ENCODE measurements at regions not wholly inside any gene's neighbourhood (a gene's known extent, or its start where the extent isn't known, plus 50 kb on each side); places are given as distances from the start of the nearest gene placed in this dataset.

DNA sequence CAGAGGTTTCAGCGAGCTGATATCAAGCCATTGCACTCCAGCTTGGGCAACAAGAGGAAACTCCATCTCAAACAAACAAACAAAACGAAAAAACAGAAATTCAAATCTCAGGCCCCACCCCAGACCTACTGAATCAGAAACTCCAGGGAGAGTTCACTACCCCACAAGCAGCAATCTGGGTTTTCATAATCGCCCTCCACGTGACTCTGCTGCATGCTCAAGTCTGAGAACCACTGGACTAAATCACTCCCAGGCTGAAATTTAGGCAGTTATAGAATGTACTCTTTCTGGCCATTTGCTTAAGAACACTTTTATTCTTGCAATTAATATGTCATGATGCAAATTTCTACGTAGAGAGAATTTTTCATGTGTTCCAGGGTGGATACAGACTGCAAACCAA is 287.3 kb downstream of the USP46 start:
- TF ChIP-seq CTCF (optimal IDR thresholded peaks at IDR 0.05 in 1 of 3, IDR thresholded peaks at IDR 0.05 in 1 of 3, conservative IDR thresholded peaks at IDR 0.05 in 1 of 3; ENCODE audit: extremely low read depth in 1 of 3, insufficient read depth in 2 of 3, low read length in 3 of 3): no peak
- no peak for TF ChIP-seq EZH2 (IDR thresholded peaks at IDR 0.05; ENCODE audit: low read length)
